ENCODE measurements at regions not wholly inside any gene's neighbourhood (a gene's known extent, or its start where the extent isn't known, plus 50 kb on each side); places are given as distances from the start of the nearest gene placed in this dataset.

- DNase-seq = no peak
Measured at GRCh38 chr13:102993348-102993747, 72.9 kb downstream of the SLC10A2 start.

- no peak for DNase-seq
Measured at GRCh38 chr13:102984210-102984609, 82.0 kb downstream of the SLC10A2 start.

- no peak for DNase-seq
Measured at GRCh38 chr13:102983496-102983895, 82.7 kb downstream of the SLC10A2 start.

- DNase-seq = no peak
Measured at GRCh38 chr13:102980331-102980982, 85.8 kb downstream of the SLC10A2 start.

GRCh38 chr13:102978168-102978567 lies 88.0 kb downstream of the SLC10A2 start:
- no peak for DNase-seq

GRCh38 chr13:102977471-102977870 lies 88.7 kb downstream of the SLC10A2 start:
- DNase-seq = no peak

GRCh38 chr13:102974317-102975087 lies 91.7 kb downstream of the SLC10A2 start:
- DNase-seq = no peak

- no peak for DNase-seq
Measured at GRCh38 chr13:102972191-102972590, 94.0 kb downstream of the SLC10A2 start.

GRCh38 chr13:102970542-102970941 lies 95.7 kb downstream of the SLC10A2 start:
- no peak for DNase-seq

GRCh38 chr13:102968572-102969228 lies 97.5 kb downstream of the SLC10A2 start:
- DNase-seq = no peak

GRCh38 chr13:102965802-102966201 lies 100.4 kb downstream of the SLC10A2 start:
- DNase-seq = no peak

GRCh38 chr13:102962430-102962829 lies 103.8 kb downstream of the SLC10A2 start:
- no peak for DNase-seq

GRCh38 chr13:102960959-102961358 lies 105.3 kb downstream of the SLC10A2 start:
- no peak for DNase-seq

GRCh38 chr13:102956449-102956848 lies 109.8 kb downstream of the SLC10A2 start:
- DNase-seq = no peak

- DNase-seq = no peak
Measured at GRCh38 chr13:102954350-102954749, 108.5 kb downstream of the ERCC5 start.

GRCh38 chr13:102951808-102952207 lies 106.0 kb downstream of the ERCC5 start:
- DNase-seq = no peak

- DNase-seq = no peak
Measured at GRCh38 chr13:102947745-102948405, 102.0 kb downstream of the ERCC5 start.

- no peak for DNase-seq
Measured at GRCh38 chr13:102945886-102946285, 100.1 kb downstream of the ERCC5 start.

GRCh38 chr13:102945324-102945815 lies 99.5 kb downstream of the ERCC5 start:
- DNase-seq = no peak

GRCh38 chr13:102944821-102945220 lies 99.0 kb downstream of the ERCC5 start:
- no peak for DNase-seq

- no peak for DNase-seq
Measured at GRCh38 chr13:102940770-102941169, 94.9 kb downstream of the ERCC5 start.

- peak; percentile 1 for DNase-seq
Measured at GRCh38 chr13:102940143-102940542, 94.3 kb downstream of the ERCC5 start.

GRCh38 chr13:102935896-102936321 lies 90.1 kb downstream of the ERCC5 start:
- no peak for DNase-seq
